Stimulated activated CD8-positive, alpha-beta memory T cell treated with anti-CD3 and anti-CD28 coated beads, Interleukin-15, amount 100 ng/mL, for 4 hours (primary cell): ENCODE measurements at regions not wholly inside any gene's neighbourhood (a gene's known extent, or its start where the extent isn't known, plus 50 kb on each side); places are given as distances from the start of the nearest gene placed in this dataset.
"Not testable (repeated sequence)": the region's sequence is repeated elsewhere in the genome, so short reads cannot be mapped to it uniquely, and the experiment has no call there.

Experiments used
- DNase-seq, 2 donors: peaks; one replicate each; pipeline ENCODE4 v3.0.0-alpha.2; 2020; ENCODE audit warnings: low read depth in 2 of 2

GRCh38 chr17:77086433-77087010 is 54.2 kb upstream of the SEC14L1 start:
- peak; percentile 53 to 60 for DNase-seq

DNA sequence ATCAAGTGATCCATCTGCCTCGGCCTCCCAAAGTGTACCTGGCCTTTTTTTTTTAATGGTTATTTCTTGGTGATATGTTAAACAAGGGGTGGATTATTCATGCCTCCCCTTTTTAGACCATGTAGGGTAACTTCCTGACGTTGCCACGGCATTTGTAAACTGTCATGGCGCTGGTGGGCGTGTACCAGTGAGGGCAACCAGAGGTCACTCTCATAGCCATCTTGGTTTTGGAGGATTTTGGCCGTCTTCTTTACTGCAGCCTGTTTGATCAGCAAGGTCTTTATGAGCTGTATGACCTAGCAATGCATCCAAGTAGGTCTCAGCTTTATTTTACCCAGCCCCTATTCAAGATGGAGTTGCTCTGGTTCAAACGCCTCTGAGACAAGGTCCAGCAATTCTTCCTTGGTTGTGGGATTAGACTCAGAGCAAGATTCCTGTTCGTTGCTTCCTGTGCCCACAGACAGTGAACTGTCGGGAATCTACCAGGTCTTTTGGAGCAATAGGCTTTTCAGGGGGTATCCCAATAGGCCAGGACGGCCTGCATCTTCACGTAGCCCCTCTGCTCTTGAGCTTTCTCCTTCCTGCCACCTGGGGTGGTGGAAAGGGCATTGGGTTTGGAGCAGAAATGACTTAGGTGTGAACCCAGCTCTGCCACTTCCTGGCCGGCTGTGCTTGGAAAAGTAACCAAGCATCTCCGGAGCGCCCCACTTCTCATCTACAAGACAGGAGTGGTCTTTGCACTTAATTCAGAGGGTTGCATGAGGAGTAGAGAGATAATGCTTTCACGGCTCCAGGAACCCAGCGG is 52.9 kb upstream of the SEC14L1 start:
- no peak for DNase-seq

- DNase-seq: peak; percentile 79 to 86
These were observed 52.2 kb upstream of the SEC14L1 start for GRCh38 chr17:77088455-77089123.

DNA sequence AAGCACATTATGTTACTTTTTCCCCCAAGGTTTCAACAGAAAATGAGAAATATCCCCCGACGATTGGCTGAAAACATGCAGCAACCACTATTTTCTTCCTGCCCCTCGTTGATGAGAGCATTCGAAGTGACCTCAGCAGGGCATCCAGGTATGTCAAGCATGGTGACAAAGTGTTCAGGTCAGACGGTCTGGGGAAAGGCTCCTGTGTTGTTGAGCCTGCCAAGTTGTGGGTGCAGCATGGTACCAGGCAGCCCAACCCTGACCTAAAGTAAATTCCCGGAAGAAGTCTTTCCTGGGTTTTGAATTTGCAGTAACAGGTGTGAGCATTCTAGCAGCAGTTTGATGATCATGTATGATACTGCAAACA is 51.7 kb upstream of the SEC14L1 start:
- no peak for DNase-seq

- DNase-seq: not testable (repeated sequence)
These were observed 50.8 kb upstream of the SEC14L1 start for GRCh38 chr17:77089949-77090348.

DNA sequence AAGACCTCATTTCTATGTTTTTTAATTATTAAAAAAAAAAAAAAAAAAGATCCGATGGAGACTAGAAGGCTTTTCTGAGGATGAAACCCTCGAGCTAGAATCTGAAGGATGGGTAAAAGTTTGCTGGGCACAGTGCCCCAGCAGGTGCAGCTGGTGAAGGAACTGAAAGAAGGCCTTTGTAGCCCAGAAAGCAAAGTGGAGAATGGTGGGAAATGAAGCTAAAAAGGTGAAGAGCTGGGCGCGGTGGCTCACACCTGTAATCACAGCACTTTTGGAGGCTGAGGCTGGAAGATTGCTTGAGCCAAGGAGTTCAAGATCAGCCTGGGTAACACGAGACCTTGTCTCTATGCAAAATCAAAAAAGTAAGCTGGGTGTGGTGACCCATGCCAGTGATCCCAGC is 50.3 kb upstream of the SEC14L1 start:
- no peak for DNase-seq
